ENCODE measurements at regions not wholly inside any gene's neighbourhood (a gene's known extent, or its start where the extent isn't known, plus 50 kb on each side); places are given as distances from the start of the nearest gene placed in this dataset.

- no peak for DNase-seq (ENCODE audit: low read depth)
- H3K4me3 ChIP-seq (ENCODE audit: low read depth, low read length), result no peak overlapping the region
These were observed 151.3 kb upstream of the EGFLAM start for GRCh38 chr5:38107096-38107495.

- H3K4me3 ChIP-seq (ENCODE audit: low read depth, low read length), result no peak overlapping the region
- DNase-seq (ENCODE audit: low read depth), result no peak
These were observed 152.6 kb upstream of the EGFLAM start for GRCh38 chr5:38105801-38106200.

- H3K4me3 ChIP-seq (ENCODE audit: low read depth, low read length), result no peak overlapping the region
- DNase-seq (ENCODE audit: low read depth), result no peak
These were observed 153.2 kb upstream of the EGFLAM start for GRCh38 chr5:38105231-38105570.

- no peak overlapping the region for H3K4me3 ChIP-seq (ENCODE audit: low read depth, low read length)
- DNase-seq (ENCODE audit: low read depth), result no peak
These were observed 153.7 kb upstream of the EGFLAM start for GRCh38 chr5:38104497-38105230.

GRCh38 chr5:38101897-38102296 is 156.5 kb upstream of the EGFLAM start:
- no peak for DNase-seq (ENCODE audit: low read depth)
- no peak overlapping the region for H3K4me3 ChIP-seq (ENCODE audit: low read depth, low read length)

- DNase-seq (ENCODE audit: low read depth), result no peak
- no peak overlapping the region for H3K4me3 ChIP-seq (ENCODE audit: low read depth, low read length)
These were observed 158.9 kb upstream of the EGFLAM start for GRCh38 chr5:38099205-38100168.

- no peak overlapping the region for H3K4me3 ChIP-seq (ENCODE audit: low read depth, low read length)
- no peak for DNase-seq (ENCODE audit: low read depth)
These were observed 163.5 kb upstream of the EGFLAM start for GRCh38 chr5:38094889-38095288.

- DNase-seq (ENCODE audit: low read depth), result no peak
These were observed 164.5 kb upstream of the EGFLAM start for GRCh38 chr5:38093855-38094254.

GRCh38 chr5:38086777-38087176 is 171.6 kb upstream of the EGFLAM start:
- no peak overlapping the region for H3K4me3 ChIP-seq (ENCODE audit: low read depth, low read length)
- DNase-seq (ENCODE audit: low read depth), result no peak

More at GRCh38 chr5:38093855-38094254, 164.5 kb upstream of the EGFLAM start:
- no peak overlapping the region for H3K4me3 ChIP-seq (ENCODE audit: low read depth, low read length)

GRCh38 chr5:38079620-38080402 is 178.5 kb upstream of the EGFLAM start:
- no peak for DNase-seq (ENCODE audit: low read depth)
- no peak overlapping the region for H3K4me3 ChIP-seq (ENCODE audit: low read depth, low read length)

- H3K4me3 ChIP-seq (ENCODE audit: low read depth, low read length), result no peak overlapping the region
- no peak for DNase-seq (ENCODE audit: low read depth)
These were observed 180.2 kb upstream of the EGFLAM start for GRCh38 chr5:38078161-38078560.

- no peak for DNase-seq (ENCODE audit: low read depth)
- no peak overlapping the region for H3K4me3 ChIP-seq (ENCODE audit: low read depth, low read length)
These were observed 180.7 kb upstream of the EGFLAM start for GRCh38 chr5:38077652-38078051.

- H3K4me3 ChIP-seq (ENCODE audit: low read depth, low read length), result no peak overlapping the region
- no peak for DNase-seq (ENCODE audit: low read depth)
These were observed 186.3 kb upstream of the EGFLAM start for GRCh38 chr5:38071831-38072694.

- H3K4me3 ChIP-seq (ENCODE audit: low read depth, low read length), result no peak overlapping the region
- DNase-seq (ENCODE audit: low read depth), result no peak
These were observed 187.9 kb upstream of the EGFLAM start for GRCh38 chr5:38070304-38070950.

- no peak for DNase-seq (ENCODE audit: low read depth)
- H3K4me3 ChIP-seq (ENCODE audit: low read depth, low read length), result no peak overlapping the region
These were observed 189.0 kb upstream of the EGFLAM start for GRCh38 chr5:38069360-38069759.

- no peak for DNase-seq (ENCODE audit: low read depth)
- H3K4me3 ChIP-seq (ENCODE audit: low read depth, low read length), result no peak overlapping the region
These were observed 198.0 kb upstream of the EGFLAM start for GRCh38 chr5:38060354-38060753.

GRCh38 chr5:38059876-38060275 is 198.5 kb upstream of the EGFLAM start:
- DNase-seq (ENCODE audit: low read depth), result no peak
- no peak overlapping the region for H3K4me3 ChIP-seq (ENCODE audit: low read depth, low read length)

- DNase-seq (ENCODE audit: low read depth), result no peak
- no peak overlapping the region for H3K4me3 ChIP-seq (ENCODE audit: low read depth, low read length)
These were observed 206.4 kb upstream of the EGFLAM start for GRCh38 chr5:38051711-38052511.

Data from skeletal muscle cell (primary cell).